GM18511 (cell line): ENCODE measurements at regions not wholly inside any gene's neighbourhood (a gene's known extent, or its start where the extent isn't known, plus 50 kb on each side); places are given as distances from the start of the nearest gene placed in this dataset.

Source experiments
- ATAC-seq: cut with Tn5 transposase; IDR thresholded peaks from one replicate; pipeline ENCODE4 v1.9.1; 2021; ENCODE audit warnings: mild to moderate bottlenecking, moderate library complexity; ENCODE audit not compliant: unreplicated experiment

- ATAC-seq, result no peak
Measured at GRCh38 chr1:106756752-106757151, 299.7 kb upstream of the PRMT6 start.

GRCh38 chr1:106768077-106768476 is 288.4 kb upstream of the PRMT6 start:
- no peak for ATAC-seq

DNA sequence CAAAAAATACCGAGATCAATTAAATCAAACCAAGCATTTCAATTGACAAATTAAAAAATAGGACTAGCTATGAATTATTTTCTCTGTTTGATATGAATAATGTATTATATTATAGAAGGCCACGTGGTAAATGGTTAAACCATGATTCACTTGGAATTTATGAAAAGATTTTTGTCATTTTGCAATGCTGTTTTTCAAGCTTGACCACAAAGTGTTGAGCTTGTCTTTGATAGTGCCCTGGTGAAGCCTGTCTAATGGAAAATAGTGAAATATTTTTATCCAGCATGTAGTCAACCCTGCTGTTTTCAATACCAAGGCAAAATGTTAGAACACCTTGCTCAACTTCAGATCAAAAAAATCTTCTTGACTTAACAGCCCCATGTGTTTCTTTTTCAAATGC is 288.0 kb upstream of the PRMT6 start:
- no peak for ATAC-seq

DNA sequence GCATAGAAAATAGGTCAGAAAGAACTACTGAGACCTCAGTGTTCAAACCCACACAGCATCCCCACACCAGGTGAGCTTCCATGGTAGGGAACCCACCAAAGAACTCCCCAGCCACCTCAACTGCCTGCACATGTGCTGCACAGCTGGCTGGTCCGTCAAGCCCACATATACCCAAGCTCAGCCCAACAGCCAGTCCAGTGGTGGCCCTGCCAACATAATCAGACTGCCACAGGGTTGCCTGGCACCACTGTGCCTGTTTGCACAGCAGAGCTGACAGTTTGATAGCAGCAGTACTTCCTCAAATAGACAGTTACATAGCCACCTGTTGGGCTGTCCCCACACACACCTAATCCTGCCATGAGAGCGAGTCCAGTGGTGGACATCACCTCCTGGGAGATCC is 283.3 kb upstream of the PRMT6 start:
- ATAC-seq, result no peak

GRCh38 chr1:106780066-106780465 is 276.4 kb upstream of the PRMT6 start:
- no peak for ATAC-seq

DNA sequence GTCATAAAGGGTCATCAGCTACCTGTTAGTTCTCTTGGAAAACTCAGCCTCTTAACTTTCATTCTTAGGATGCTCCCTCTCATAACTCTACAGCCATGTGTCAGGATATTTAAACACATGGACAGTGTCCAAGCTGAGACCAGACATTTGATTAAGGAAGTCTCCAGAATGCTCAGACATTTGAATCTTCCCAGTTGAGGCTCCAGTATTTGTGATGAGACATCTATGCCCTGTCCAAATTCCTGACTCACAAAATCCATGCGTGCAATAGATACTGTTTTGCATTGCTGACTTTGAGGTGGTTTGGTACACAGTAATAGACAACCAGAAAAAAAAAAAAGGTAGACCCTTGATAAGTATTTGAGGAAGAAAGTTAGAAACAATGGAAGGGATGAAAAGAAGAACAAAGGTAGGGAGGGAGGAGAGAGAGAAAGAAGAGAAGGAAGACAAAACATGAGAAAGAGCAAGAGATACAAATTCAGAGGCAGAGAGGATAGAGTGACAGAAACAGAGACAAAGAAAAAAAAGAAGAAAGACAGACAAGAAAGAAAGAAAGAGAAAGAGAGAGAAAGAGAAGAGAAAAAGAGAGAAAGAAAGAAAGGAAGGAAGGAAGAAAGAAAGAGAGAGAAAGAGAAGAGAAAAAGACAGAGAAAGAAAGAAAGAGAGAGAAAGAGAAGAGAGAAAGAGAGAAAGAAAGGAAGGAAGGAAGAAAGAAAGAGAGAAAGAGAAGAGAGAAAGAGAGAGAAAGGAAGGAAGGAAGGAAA is 275.5 kb upstream of the PRMT6 start:
- ATAC-seq, result no peak

GRCh38 chr1:106785176-106785575 is 271.3 kb upstream of the PRMT6 start:
- ATAC-seq, result no peak

DNA sequence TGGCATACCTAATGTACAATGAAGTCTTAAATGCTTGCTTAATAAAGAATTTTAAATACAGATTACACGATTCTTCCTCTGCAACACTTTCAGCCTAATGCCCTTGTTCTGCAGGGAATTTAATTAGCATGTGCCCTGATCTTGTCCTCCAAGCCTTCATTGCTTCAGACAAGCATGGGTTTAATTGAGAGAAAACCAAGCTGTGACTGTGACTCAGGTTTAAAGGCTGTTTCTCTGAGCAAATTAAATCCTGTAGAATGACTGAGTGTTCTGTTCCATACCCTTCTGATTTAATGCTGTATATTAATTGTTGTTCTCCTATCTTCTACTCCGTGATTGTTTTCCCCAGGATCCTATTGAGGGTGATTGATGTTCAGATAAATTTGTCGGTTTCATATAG is 269.0 kb upstream of the PRMT6 start:
- ATAC-seq, result no peak

- ATAC-seq, result no peak
Measured at GRCh38 chr1:106789686-106790085, 266.8 kb upstream of the PRMT6 start.

DNA sequence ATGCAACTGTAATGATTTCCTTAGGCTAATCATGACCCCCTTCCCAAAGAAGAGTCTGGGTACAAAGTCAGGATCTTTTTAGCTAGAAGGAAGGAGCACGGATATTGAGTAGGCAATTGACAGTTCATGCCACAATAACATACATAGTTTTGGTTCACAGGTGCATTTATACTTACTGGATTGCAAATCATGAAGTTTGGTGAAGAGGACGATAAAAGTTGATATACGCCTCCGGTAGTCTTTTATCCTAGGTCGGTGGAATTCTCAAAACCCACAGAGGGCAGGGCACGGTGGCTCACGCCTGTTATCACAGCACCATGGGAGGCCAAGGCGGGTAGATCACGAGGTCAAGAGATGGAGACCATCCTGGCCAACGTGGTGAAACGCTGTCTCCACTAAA is 265.4 kb upstream of the PRMT6 start:
- ATAC-seq, result no peak

DNA sequence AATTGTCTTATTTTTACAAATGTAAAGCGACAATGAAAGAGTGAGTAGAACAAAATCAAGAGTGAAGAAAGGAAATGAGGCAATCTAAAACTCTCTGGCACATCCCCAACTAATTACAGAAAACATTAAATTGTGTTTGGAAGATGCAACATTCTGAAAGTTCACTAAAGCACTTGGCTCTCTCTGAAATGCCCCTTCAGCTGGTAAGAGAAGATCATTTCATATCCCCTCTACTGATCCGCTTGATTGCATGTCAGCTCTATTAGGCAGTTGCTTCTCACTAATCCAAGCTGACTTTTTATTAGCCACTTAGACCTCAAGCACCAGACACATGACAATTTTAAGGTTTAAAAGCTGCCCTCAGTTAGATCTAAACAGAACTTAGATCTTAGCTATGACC is 262.8 kb upstream of the PRMT6 start:
- no peak for ATAC-seq

GRCh38 chr1:106798991-106799390 is 257.5 kb upstream of the PRMT6 start:
- ATAC-seq, result no peak

DNA sequence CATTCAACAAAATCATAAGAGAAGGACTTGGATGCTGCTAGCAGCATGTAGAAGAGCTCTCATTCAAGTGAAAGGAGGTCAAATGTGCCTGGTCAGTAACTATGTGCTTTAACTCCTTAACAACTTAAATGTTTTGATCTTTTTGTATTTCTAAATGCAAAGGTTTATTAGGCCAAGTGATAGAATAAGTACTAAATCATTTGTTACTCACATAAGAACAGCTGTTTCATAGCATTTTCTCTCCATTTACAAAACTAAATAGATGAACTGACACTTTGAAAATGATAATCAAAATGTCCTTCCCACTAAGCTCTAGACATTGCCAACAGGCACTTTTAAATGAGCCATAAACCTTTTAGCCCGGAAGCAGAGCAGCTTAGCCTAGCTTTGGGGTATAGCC is 254.3 kb upstream of the PRMT6 start:
- no peak for ATAC-seq

GRCh38 chr1:106814418-106814817 is 242.1 kb upstream of the PRMT6 start:
- ATAC-seq, result no peak

- ATAC-seq, result no peak
Measured at GRCh38 chr1:106817575-106817974, 238.9 kb upstream of the PRMT6 start.

- ATAC-seq, result no peak
Measured at GRCh38 chr1:106831511-106831910, 225.0 kb upstream of the PRMT6 start.

DNA sequence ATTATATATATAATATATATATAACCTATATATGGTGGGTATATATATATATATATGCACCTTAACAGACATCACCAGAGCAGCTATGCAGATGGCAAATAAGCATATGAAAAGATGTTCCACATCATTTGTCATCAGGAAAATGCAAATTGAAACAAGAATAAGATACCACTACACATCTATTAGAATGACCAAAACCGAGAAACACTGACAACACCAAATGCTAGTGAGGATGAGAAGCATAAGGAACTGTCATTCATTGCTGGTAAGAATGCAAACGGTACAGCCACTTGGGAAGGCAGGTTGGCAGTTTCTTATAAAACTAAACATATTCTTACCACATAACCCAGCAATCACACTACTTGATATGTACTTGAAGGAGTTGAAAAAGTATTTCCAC is 219.8 kb upstream of the PRMT6 start:
- peak; percentile 90 for ATAC-seq

- ATAC-seq, result no peak
Measured at GRCh38 chr1:106843518-106843917, 213.0 kb upstream of the PRMT6 start.

- ATAC-seq, result peak; percentile 98
Measured at GRCh38 chr1:106846656-106847055, 209.8 kb upstream of the PRMT6 start.

DNA sequence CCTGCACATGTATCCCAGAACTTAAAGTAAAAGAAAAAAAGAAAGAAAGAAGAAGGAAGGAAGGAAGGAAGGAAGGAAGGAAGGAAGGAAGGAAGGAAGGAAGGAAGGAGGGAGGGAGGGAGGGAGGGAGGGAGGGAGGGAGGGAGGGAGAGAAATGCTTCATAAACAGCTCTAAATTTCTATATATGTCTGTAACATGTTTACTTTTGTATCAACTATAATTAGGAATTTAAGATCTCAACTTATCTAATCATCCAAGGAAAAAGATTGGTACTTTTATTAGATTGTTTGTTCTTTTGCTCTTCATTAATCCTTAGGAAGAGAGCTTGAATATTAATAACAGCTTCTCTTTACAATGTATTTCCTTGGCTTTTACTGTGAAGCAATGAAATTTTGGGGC is 195.4 kb upstream of the PRMT6 start:
- ATAC-seq, result no peak

- ATAC-seq, result no peak
Measured at GRCh38 chr1:106868828-106869227, 187.6 kb upstream of the PRMT6 start.

DNA sequence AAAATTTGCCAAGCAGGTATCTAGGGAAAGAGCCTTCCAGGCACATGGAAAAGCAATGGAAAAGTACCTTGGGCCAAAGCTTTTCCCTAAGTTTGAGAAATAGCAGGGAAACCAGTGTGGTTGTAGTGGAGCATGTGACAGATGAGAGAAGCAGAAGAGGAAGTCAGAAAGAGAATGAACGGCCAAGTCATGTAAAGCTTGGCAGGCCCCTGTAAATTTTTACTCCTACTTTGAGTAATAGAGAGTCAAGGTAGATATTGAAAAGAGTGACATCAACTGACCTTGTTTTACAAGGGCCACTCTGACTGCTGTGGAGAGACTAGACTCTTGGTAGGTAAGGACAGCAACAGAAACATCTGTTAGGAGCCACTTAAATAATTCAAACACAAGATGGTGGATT is 180.9 kb upstream of the PRMT6 start:
- peak; percentile 69 for ATAC-seq

- ATAC-seq, result peak; percentile 65
Measured at GRCh38 chr1:106876384-106876783, 180.1 kb upstream of the PRMT6 start.
